Ovary (tissue), 7 donors: ENCODE measurements at regions not wholly inside any gene's neighbourhood (a gene's known extent, or its start where the extent isn't known, plus 50 kb on each side); places are given as distances from the start of the nearest gene placed in this dataset.

Source experiments
- DNase-seq, 5 donors: peaks; one replicate each; pipeline ENCODE4 v3.0.0-alpha.2; 2019 to 2020
- H3K27ac ChIP-seq, 2 donors: fragments of 200-600 bp; one replicate each; pipeline versions ENCODE4 v1.5.1 to v1.8.0; 2019 to 2022
- H3K27me3 ChIP-seq: fragments of 200-600 bp; one replicate; pipeline ENCODE4 v1.8.0; 2022
- H3K36me3 ChIP-seq: fragments of 200-600 bp; sonication (generic); one replicate; pipeline ENCODE4 v1.5.1; 2019
- H3K4me1 ChIP-seq: one replicate; pipeline ENCODE4 v1.8.1; 2013; ENCODE audit warnings: mild to moderate bottlenecking, moderate library complexity; ENCODE audit not compliant: insufficient read depth
- H3K4me3 ChIP-seq: fragments of 200-600 bp; sonication (generic); one replicate; pipeline ENCODE4 v1.5.1; 2017
- H3K9me3 ChIP-seq, 2 donors: fragments of 200-600 bp in 1 of 2; sonication (generic) in 1 of 2; one replicate each; pipeline versions ENCODE4 v1.5.1 to v1.8.1; 2013 to 2019; ENCODE audit warnings: mild to moderate bottlenecking in 1 of 2, moderate library complexity in 1 of 2
- EP300 ChIP-seq: sonication (generic); formaldehyde crosslinking; IDR thresholded peaks from one replicate; pipeline ENCODE4 v1.6.1; 2017; ENCODE audit warnings: antibody characterized with exemption
- POLR2A ChIP-seq: fragments of 450-650 bp; IDR thresholded peaks from one replicate; pipeline ENCODE4 v1.6.1; 2017; ENCODE audit warnings: antibody characterized with exemption, mild to moderate bottlenecking, moderate library complexity
- WGBS, 3 donors: extraction: QIAGEN DNeasy Blood & Tissue Kit in 1 of 3; methylation state at CpG; one replicate each; pipeline versions ENCODE4 v1.1.5 to v1.1.7; 2013 to 2017; 5-methylcytosine and 5-hydroxymethylcytosine counted together
- intact Hi-C, 4 donors: fragments of 100-400 bp; cut with DNase I; formaldehyde crosslinking; loops; one replicate each; pipeline versions ENCODE4 v1.11.0 to v1.15.1; 2022 to 2023
- TF ChIP-seq, protein P1 (sequence below), 3 donors: fragments of 450-650 bp in 2 of 3; fragments of 200-600 bp in 1 of 3; IDR thresholded peaks; one replicate each; pipeline versions ENCODE4 v1.5.1 to v1.8.0; 2016 to 2022; ENCODE audit warnings: antibody characterized with exemption in 3 of 3, mild to moderate bottlenecking in 1 of 3
- donor health status: DM: no; HTN: no; CAD: no; lungs with moderate emphysema.
- donor health status: DM: no; HTN: no; CAD: no.
- donor health status: Bipolar disorder and iron deficiency.
- donor health status: DM: no; HTN: no; CAD: no.
- donor health status: DM: yes; HTN: yes; CAD: no.

DNA sequence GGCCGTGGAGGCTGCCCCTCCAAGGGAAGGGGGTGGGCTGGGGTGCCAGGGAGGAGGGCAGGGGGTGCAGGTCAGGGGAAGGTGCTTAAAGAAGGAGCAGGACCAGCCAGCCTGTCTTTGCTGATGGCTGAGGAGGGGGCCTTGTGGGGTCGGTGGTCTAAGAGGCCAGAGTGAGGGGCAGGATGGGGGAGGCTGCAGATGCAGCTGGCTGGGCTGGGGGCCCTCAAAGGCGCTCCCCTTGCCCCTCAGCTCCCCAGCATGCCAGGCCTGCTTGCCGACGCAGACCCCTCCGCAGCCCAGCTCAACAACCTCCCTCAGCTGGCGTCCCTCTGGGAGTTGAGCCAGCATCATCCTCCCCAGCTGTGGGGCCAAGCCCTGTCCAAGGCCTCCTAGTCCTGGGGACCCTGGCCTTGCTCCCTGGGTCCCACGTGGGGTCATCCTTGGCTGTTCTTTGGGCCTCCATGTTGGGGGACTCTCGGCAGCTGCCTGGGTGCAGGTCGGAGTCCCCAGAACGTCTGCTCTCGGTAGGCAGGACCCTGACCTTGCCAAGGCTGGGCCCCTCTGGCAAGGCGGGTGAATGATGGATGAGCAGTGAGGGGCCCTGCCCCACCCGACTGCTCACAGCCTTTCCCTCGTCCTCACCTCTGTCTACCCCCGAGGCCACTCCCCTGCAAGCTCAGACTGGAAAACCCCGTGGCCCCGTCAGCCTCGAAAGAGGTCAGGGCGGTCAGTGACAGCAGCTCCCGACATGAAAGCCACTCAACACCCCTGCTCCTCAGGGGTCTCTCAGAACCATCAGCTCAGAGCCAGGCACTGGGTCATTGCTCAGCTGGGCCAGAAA, 119.4 kb downstream of the FAM53A start:
- no peaks in the 10 kb centered on the region for H3K4me1 ChIP-seq
- no peak overlapping the region for H3K4me3 ChIP-seq
- no peak for TF ChIP-seq EP300
- TF ChIP-seq POLR2A, result no peak
- H3K27me3 ChIP-seq, result no peaks in the 10 kb centered on the region
- no peaks in the 10 kb centered on the region for H3K36me3 ChIP-seq
- DNase-seq, result peak in 1 of 5 donors; percentile 12
- intact Hi-C loops, result no loop called here
- WGBS, 3 donors, result 14 to 20% (median 17%) methylated on average over 18 to 21 of the region's 21 CpGs
- no peak overlapping the region for H3K27ac ChIP-seq
- H3K9me3 ChIP-seq, result no peaks in the 10 kb centered on the region

DNA sequence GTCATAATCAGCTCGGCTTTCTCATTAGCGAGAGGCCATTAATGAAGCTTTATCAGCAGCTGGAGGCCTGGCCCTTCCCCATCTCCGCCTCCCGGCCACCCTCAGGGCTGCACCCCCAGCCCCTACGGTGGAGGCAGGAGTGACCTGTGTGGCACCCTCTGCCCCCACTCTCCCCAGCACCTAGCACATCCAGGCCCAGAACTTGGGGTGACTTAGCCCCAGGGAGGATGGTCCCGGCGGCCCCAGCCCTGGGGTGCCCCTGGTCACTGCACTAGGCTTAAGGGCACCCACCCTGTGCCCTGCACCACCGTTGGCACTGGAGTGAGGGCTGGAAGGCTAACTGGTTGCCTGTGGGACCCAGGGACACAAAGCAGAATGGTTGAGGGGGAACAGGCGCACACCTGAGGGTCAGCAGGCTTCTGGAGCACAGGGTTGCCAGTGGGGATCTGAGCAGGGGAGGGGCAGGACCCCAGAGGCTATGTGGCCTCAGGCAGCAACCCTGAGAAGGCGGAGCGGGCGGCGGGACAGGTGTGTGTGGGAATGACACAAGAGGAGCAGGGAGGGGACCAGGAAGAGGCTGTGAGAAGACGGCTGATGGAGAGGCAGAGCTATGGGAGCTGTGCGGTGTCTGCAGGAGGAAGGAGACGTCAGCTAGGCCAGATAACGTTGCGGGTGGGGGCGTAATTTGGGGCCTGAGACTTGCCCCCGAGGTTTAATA, 120.2 kb downstream of the FAM53A start:
- 34 to 46% (median 36%) methylated on average over 20 of the region's 20 CpGs for WGBS, 3 donors
- Histone ChIP-seq H3K36me3 (no peaks in the 10 kb centered on the region), H3K4me1 (no peaks in the 10 kb centered on the region), H3K4me3 (no peak overlapping the region), H3K27me3 (no peaks in the 10 kb centered on the region), H3K27ac (no peak overlapping the region), H3K9me3 (no peaks in the 10 kb centered on the region)
- intact Hi-C loops, result no loop called here
- no peak for DNase-seq
- TF ChIP-seq, protein P1, sequence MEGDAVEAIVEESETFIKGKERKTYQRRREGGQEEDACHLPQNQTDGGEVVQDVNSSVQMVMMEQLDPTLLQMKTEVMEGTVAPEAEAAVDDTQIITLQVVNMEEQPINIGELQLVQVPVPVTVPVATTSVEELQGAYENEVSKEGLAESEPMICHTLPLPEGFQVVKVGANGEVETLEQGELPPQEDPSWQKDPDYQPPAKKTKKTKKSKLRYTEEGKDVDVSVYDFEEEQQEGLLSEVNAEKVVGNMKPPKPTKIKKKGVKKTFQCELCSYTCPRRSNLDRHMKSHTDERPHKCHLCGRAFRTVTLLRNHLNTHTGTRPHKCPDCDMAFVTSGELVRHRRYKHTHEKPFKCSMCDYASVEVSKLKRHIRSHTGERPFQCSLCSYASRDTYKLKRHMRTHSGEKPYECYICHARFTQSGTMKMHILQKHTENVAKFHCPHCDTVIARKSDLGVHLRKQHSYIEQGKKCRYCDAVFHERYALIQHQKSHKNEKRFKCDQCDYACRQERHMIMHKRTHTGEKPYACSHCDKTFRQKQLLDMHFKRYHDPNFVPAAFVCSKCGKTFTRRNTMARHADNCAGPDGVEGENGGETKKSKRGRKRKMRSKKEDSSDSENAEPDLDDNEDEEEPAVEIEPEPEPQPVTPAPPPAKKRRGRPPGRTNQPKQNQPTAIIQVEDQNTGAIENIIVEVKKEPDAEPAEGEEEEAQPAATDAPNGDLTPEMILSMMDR (IDR thresholded peaks at IDR 0.05), result no peak
- TF ChIP-seq EP300 (no peak), POLR2A (no peak)

DNA sequence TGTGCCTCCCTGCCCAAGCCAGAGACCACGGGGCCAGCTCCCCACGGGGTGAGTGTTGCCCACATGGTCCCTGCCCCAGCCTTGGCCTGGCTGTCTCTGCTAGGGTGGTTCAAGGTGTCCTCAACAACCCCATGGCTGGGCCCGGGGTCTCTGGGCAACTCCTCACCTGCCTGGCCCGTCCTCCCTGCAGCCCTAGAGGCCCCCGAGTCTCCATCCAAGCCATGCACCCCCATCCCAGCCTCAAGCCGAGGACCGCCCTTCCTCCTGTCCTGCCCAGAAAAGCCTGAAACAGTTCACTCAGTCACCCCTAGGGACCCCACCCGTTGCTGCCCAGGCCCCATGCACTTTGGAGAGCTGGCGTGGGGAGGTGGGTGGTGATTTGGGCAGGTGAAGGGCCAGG, 120.9 kb downstream of the FAM53A start:
- Histone ChIP-seq H3K4me3 (no peak overlapping the region), H3K36me3 (no peaks in the 10 kb centered on the region), H3K4me1 (no peaks in the 10 kb centered on the region), H3K27me3 (no peaks in the 10 kb centered on the region), H3K27ac (no peak overlapping the region), H3K9me3 (no peaks in the 10 kb centered on the region)
- DNase-seq, result no peak
- intact Hi-C loops, result no loop called here
- TF ChIP-seq POLR2A, result no peak
- TF ChIP-seq, protein P1 (IDR thresholded peaks at IDR 0.05), result no peak
- no peak for TF ChIP-seq EP300
- 60 to 69% (median 62%) methylated on average over 9 of the region's 9 CpGs for WGBS, 3 donors

DNA sequence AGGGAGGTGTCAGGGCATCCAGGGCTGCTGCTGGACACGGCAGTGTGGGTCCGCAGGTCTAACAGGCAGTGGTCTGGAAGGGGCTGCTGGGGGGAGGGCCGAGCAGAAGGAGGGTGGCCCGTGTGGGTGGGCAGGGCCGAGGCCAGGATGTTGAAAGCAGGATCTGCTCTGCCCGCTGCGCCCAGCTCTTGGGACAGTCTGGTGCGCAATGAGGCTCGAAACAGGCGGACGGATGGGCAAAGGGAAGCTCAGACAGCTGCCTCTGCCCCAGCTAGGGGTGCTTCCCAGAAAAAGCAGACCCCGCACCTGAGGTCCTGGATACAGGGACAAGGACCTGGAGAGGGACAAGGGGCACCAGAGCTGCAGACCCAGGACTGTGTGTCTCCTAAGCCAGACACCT, 121.3 kb downstream of the FAM53A start:
- 75 to 85% (median 84%) methylated on average over 12 of the region's 12 CpGs for WGBS, 3 donors
- H3K27me3 ChIP-seq, result no peaks in the 10 kb centered on the region
- TF ChIP-seq EP300 (no peak), POLR2A (no peak)
- TF ChIP-seq, protein P1 (IDR thresholded peaks at IDR 0.05), result no peak
- no peak overlapping the region for H3K4me3 ChIP-seq
- no peak for DNase-seq
- H3K4me1 ChIP-seq, result no peaks in the 10 kb centered on the region
- no peak overlapping the region for H3K27ac ChIP-seq
- H3K36me3 ChIP-seq, result no peaks in the 10 kb centered on the region
- intact Hi-C loops, result no loop called here
- no peaks in the 10 kb centered on the region for H3K9me3 ChIP-seq

DNA sequence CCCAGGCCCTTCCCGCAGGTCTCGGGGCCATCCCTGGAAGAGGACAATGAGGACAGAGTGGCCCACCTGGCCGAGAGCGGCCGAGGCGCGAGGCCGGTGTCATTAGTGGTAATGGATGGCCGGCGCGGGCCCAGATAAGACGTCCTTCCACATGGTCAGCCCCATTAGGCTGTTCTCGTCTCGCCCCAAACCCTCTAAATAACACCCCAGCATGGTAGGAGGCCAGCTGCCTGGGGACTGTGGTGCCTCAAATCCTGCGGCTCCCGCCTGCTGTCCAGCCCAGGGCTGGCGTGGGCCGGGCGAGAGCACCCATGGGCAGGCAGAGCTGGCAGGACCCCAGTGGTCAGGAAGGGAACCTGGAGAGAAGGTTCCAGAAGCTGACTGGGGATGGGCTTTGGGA, 121.7 kb downstream of the FAM53A start:
- intact Hi-C loops, result no loop called here
- 72 to 84% (median 78%) methylated on average over 19 of the region's 19 CpGs for WGBS, 3 donors
- DNase-seq, result no peak
- Histone ChIP-seq H3K36me3 (no peaks in the 10 kb centered on the region), H3K9me3 (no peaks in the 10 kb centered on the region), H3K27me3 (no peaks in the 10 kb centered on the region), H3K4me1 (no peaks in the 10 kb centered on the region), H3K4me3 (no peak overlapping the region), H3K27ac (no peak overlapping the region)
- no peak for TF ChIP-seq POLR2A
- no peak for TF ChIP-seq EP300
- TF ChIP-seq, protein P1 (IDR thresholded peaks at IDR 0.05), result no peak
